Tibial nerve (tissue), 4 donors: ENCODE measurements at regions not wholly inside any gene's neighbourhood (a gene's known extent, or its start where the extent isn't known, plus 50 kb on each side); places are given as distances from the start of the nearest gene placed in this dataset.

Experiments
- DNase-seq, 2 donors: peaks; one replicate each; pipeline ENCODE4 v3.0.0-alpha.2; 2019; ENCODE audit warnings: low spot score in 2 of 2
- H3K27ac ChIP-seq, 4 donors: fragments of 200-600 bp; sonication (generic) in 3 of 4; one replicate each; pipeline ENCODE4 v1.5.1; 2017 to 2019; ENCODE audit warnings: mild to moderate bottlenecking in 1 of 4
- H3K27me3 ChIP-seq, 2 donors: fragments of 200-600 bp; sonication (generic) in 1 of 2; one replicate each; pipeline versions ENCODE4 v1.5.1 to v1.6.0; 2017 to 2019
- H3K36me3 ChIP-seq, 3 donors: fragments of 200-600 bp; sonication (generic); one replicate each; pipeline ENCODE4 v1.5.1; 2018 to 2019
- H3K4me1 ChIP-seq, 4 donors: fragments of 200-600 bp; sonication (generic) in 3 of 4; one replicate each; pipeline ENCODE4 v1.5.1; 2017 to 2019
- H3K4me3 ChIP-seq, 4 donors: fragments of 200-600 bp; sonication (generic) in 3 of 4; one replicate each; pipeline ENCODE4 v1.5.1; 2017 to 2019; ENCODE audit warnings: mild to moderate bottlenecking in 1 of 4, moderate library complexity in 1 of 4
- H3K9me3 ChIP-seq, 4 donors: fragments of 200-600 bp; sonication (generic) in 3 of 4; one replicate each; pipeline ENCODE4 v1.5.1; 2017 to 2019
- EP300 ChIP-seq, 2 donors: sonication (generic); formaldehyde crosslinking; IDR thresholded peaks; one replicate each; pipeline ENCODE4 v1.6.1; 2017; ENCODE audit warnings: antibody characterized with exemption in 2 of 2, mild to moderate bottlenecking in 1 of 2
- POLR2A ChIP-seq, 2 donors: fragments of 450-650 bp; IDR thresholded peaks; one replicate each; pipeline ENCODE4 v1.6.1; 2017; ENCODE audit warnings: antibody characterized with exemption in 2 of 2, mild to moderate bottlenecking in 2 of 2, moderate library complexity in 2 of 2
- WGBS, 2 donors: methylation state at CpG; one replicate each; pipeline ENCODE4 v1.1.5; 2018; 5-methylcytosine and 5-hydroxymethylcytosine counted together
- TF ChIP-seq, protein P1 (sequence below), 5 experiments: fragments of 200-600 bp in 3 of 5; fragments of 450-650 bp in 2 of 5; sonication (generic) in 3 of 5; IDR thresholded peaks; one replicate each; pipeline ENCODE4 v1.5.1; 2016 to 2019; ENCODE audit warnings: antibody characterized with exemption in 5 of 5, mild to moderate bottlenecking in 3 of 5, moderate library complexity in 2 of 5

DNA sequence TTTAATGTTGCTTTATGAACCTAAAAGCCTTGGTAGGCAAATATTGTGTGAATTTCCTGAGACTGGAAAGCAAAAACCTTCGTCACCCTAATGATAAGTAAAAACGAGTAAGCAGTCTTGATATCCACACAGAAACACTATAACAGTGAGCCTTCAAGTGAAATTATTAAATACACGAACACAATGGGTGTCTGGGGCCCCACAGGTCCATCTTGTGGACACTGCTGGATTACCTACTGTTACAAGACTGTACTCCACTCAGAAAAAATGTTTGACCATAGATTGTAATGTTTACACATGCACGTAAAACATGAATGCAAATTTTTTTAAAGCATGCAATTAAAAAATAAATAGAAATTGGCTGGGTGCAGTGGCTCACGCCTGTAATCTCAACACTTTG is 466.9 kb downstream of the CD83 start:
- TF ChIP-seq, protein P1, sequence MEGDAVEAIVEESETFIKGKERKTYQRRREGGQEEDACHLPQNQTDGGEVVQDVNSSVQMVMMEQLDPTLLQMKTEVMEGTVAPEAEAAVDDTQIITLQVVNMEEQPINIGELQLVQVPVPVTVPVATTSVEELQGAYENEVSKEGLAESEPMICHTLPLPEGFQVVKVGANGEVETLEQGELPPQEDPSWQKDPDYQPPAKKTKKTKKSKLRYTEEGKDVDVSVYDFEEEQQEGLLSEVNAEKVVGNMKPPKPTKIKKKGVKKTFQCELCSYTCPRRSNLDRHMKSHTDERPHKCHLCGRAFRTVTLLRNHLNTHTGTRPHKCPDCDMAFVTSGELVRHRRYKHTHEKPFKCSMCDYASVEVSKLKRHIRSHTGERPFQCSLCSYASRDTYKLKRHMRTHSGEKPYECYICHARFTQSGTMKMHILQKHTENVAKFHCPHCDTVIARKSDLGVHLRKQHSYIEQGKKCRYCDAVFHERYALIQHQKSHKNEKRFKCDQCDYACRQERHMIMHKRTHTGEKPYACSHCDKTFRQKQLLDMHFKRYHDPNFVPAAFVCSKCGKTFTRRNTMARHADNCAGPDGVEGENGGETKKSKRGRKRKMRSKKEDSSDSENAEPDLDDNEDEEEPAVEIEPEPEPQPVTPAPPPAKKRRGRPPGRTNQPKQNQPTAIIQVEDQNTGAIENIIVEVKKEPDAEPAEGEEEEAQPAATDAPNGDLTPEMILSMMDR (IDR thresholded peaks at IDR 0.05) = no peak
- TF ChIP-seq EP300 (IDR thresholded peaks at IDR 0.05) = no peak
- TF ChIP-seq POLR2A (IDR thresholded peaks at IDR 0.05) = no peak
- no peak overlapping the region for H3K4me3 ChIP-seq
- no peaks in the 10 kb centered on the region for H3K4me1 ChIP-seq
- no peaks in the 10 kb centered on the region for H3K27me3 ChIP-seq
- WGBS, 2 donors = 57 to 60% methylated on average over 5 of the region's 5 CpGs
- no peaks in the 10 kb centered on the region for H3K36me3 ChIP-seq
- DNase-seq = no peak
- H3K27ac ChIP-seq = no peak overlapping the region
- no peaks in the 10 kb centered on the region for H3K9me3 ChIP-seq

DNA sequence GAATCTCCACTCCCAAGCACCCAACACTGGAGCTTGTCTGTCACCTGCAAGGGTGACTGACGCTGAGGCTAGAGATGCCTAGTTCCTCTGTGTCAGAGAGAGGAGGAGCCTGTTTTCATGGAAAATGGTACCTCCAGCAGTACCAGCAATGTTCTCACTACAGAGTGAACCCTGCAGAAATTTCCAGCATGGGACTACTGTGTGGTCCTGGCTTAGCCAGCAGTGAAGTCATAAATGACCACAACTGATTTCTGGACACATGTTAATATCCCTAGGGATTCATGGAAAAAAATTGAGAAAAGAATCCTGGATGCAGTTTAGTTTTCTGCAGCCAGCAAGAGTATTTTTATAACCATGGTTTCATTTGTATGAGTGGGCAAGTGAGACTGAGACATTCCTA is 468.1 kb downstream of the CD83 start:
- DNase-seq = no peak
- Histone ChIP-seq H3K9me3 (no peaks in the 10 kb centered on the region), H3K27me3 (no peaks in the 10 kb centered on the region), H3K4me1 (no peaks in the 10 kb centered on the region), H3K4me3 (no peak overlapping the region), H3K36me3 (no peaks in the 10 kb centered on the region), H3K27ac (no peak overlapping the region)
- 83 to 88% methylated on average over 1 of the region's 1 CpG for WGBS, 2 donors
- TF ChIP-seq, protein P1 (IDR thresholded peaks at IDR 0.05) = no peak
- TF ChIP-seq EP300 (IDR thresholded peaks at IDR 0.05) (no peak), POLR2A (IDR thresholded peaks at IDR 0.05) (no peak)

DNA sequence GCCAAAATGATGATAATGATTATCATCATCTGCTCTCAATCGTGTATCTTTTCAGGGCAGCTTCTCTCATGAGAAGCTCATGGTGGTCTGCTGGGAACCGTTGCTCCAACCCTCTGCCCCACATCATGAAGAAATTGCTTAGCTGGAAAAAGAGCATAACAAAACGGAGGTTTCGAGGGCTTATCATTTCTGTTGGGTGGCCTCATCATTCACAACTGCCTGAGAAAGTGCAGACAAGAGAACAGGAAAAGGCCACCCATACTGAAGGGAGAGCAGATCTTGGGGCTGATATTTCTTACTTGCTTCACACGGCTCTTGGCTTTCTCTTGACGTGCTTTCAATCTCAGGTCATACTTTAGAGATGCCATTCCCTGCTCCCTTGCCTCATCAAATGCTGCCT is 471.6 kb downstream of the CD83 start:
- Histone ChIP-seq H3K36me3 (no peaks in the 10 kb centered on the region), H3K4me1 (no peaks in the 10 kb centered on the region), H3K4me3 (no peak overlapping the region), H3K27ac (no peak overlapping the region), H3K27me3 (no peaks in the 10 kb centered on the region), H3K9me3 (no peaks in the 10 kb centered on the region)
- no peak for DNase-seq
- WGBS, 2 donors = 69 to 74% methylated on average over 6 of the region's 6 CpGs
- TF ChIP-seq POLR2A (IDR thresholded peaks at IDR 0.05) = no peak
- TF ChIP-seq, protein P1 (IDR thresholded peaks at IDR 0.05) = no peak
- no peak for TF ChIP-seq EP300 (IDR thresholded peaks at IDR 0.05)

DNA sequence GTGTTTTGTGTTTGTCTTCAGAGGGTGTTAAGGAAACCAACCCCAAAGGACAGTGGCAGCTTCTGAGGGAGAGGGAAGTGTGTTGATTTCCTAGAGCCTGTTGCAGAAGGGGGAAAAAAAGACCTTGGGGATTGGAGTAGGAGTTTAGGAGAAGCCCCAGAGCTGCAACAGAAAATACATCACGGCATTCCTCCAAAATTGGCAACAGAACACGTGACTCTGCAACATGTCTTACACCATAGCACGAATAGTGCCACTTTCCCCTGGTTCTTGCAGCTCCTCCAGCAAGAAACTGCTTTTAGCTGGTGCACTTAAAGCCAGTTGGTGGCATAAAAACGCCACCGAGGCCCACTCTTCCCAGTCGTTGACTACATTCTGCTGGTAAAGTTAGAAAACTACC is 473.0 kb downstream of the CD83 start:
- Histone ChIP-seq H3K9me3 (no peaks in the 10 kb centered on the region), H3K4me3 (no peak overlapping the region), H3K4me1 (no peaks in the 10 kb centered on the region), H3K27me3 (no peaks in the 10 kb centered on the region), H3K27ac (no peak overlapping the region), H3K36me3 (no peaks in the 10 kb centered on the region)
- no peak for DNase-seq
- TF ChIP-seq POLR2A (IDR thresholded peaks at IDR 0.05) (no peak), EP300 (IDR thresholded peaks at IDR 0.05) (no peak)
- TF ChIP-seq, protein P1 (IDR thresholded peaks at IDR 0.05) = no peak
- 55 to 58% methylated on average over 6 of the region's 6 CpGs for WGBS, 2 donors

DNA sequence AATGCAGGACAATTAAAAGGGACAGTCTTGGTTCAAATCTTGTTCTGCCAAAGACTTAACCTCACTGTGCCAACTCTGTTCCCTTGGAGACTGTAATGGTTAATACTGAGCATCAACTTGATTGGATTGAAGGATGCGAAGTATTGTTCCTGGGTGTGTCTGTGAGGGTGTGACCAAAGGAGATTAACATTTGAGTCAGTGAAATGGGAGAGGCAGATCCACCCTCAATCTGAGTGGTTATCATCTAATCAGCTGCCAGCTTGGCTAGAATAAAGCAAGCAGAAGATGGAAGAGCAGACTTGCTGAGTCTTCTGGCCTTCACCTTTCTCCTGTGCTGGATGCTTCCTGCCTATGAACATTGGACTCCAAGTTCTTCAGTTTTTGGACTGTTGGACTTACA is 474.4 kb downstream of the CD83 start:
- Histone ChIP-seq H3K4me1 (no peaks in the 10 kb centered on the region), H3K36me3 (no peaks in the 10 kb centered on the region), H3K27me3 (no peaks in the 10 kb centered on the region), H3K27ac (no peak overlapping the region), H3K9me3 (no peaks in the 10 kb centered on the region), H3K4me3 (no peak overlapping the region)
- DNase-seq = no peak
- WGBS, 2 donors = 73 to 79% methylated on average over 1 of the region's 1 CpG
- TF ChIP-seq, protein P1 (IDR thresholded peaks at IDR 0.05) = no peak
- no peak for TF ChIP-seq POLR2A (IDR thresholded peaks at IDR 0.05)
- no peak for TF ChIP-seq EP300 (IDR thresholded peaks at IDR 0.05)
